Upper lobe of left lung (tissue), 6 donors: ENCODE measurements at regions not wholly inside any gene's neighbourhood (a gene's known extent, or its start where the extent isn't known, plus 50 kb on each side); places are given as distances from the start of the nearest gene placed in this dataset.

Experiments used
- ATAC-seq, 2 donors: fragments of 200-7000 bp; cut with Tn5 transposase; one replicate each; pipeline ENCODE4 v1.9.1; 2022; ENCODE audit warnings: mild to moderate bottlenecking in 2 of 2, moderate library complexity in 2 of 2; ENCODE audit not compliant: low FRiP score in 2 of 2
- DNase-seq, 2 donors: peaks; one replicate each; pipeline ENCODE4 v3.0.0-alpha.2; 2019 to 2020
- H3K27ac ChIP-seq, 4 donors: fragments of 200-600 bp; sonication (generic); one replicate each; pipeline ENCODE4 v1.5.1; 2016 to 2019
- H3K27me3 ChIP-seq, 4 donors: fragments of 200-600 bp; sonication (generic); one replicate each; pipeline ENCODE4 v1.5.1; 2017 to 2019
- H3K36me3 ChIP-seq, 4 donors: fragments of 200-600 bp; sonication (generic); one replicate each; pipeline ENCODE4 v1.5.1; 2016 to 2019
- H3K4me1 ChIP-seq, 4 donors: fragments of 200-600 bp; sonication (generic); one replicate each; pipeline ENCODE4 v1.5.1; 2018 to 2019
- H3K4me3 ChIP-seq, 4 donors: fragments of 200-600 bp; sonication (generic); one replicate each; pipeline ENCODE4 v1.5.1; 2017 to 2019; ENCODE audit warnings: mild to moderate bottlenecking in 2 of 4, moderate library complexity in 1 of 4
- H3K9me3 ChIP-seq, 4 donors: fragments of 200-600 bp; sonication (generic); one replicate each; pipeline ENCODE4 v1.5.1; 2018 to 2019
- CTCF ChIP-seq, 6 experiments: fragments of 450-650 bp in 4 of 6; fragments of 200-600 bp in 2 of 6; sonication (generic) in 2 of 6; IDR thresholded peaks; one replicate each; pipeline ENCODE4 v1.5.1; 2016 to 2019; ENCODE audit warnings: antibody characterized with exemption in 6 of 6
- EP300 ChIP-seq, 4 donors: sonication (generic); formaldehyde crosslinking; IDR thresholded peaks; one replicate each; pipeline ENCODE4 v1.5.1; 2017; ENCODE audit warnings: antibody characterized with exemption in 4 of 4, control low read depth in 2 of 4
- POLR2A ChIP-seq, 4 donors: fragments of 450-650 bp; IDR thresholded peaks; one replicate each; pipeline ENCODE4 v1.5.1; 2016 to 2017; ENCODE audit warnings: antibody characterized with exemption in 4 of 4, mild to moderate bottlenecking in 2 of 4
- POLR2AphosphoS5 ChIP-seq, 2 donors: sonication (generic); formaldehyde crosslinking; IDR thresholded peaks; one replicate each; pipeline ENCODE4 v1.5.1; 2017; ENCODE audit warnings: antibody characterized with exemption in 2 of 2
- WGBS, 2 donors: methylation state at CpG; one replicate each; pipeline ENCODE4 v1.1.5; 2017 to 2018; 5-methylcytosine and 5-hydroxymethylcytosine counted together
- donor health status: DM: no; HTN: no; CAD: no; lungs with moderate emphysema.
- donor health status: DM: no; HTN: yes; CAD: no; lungs with severe emphysema.

DNA sequence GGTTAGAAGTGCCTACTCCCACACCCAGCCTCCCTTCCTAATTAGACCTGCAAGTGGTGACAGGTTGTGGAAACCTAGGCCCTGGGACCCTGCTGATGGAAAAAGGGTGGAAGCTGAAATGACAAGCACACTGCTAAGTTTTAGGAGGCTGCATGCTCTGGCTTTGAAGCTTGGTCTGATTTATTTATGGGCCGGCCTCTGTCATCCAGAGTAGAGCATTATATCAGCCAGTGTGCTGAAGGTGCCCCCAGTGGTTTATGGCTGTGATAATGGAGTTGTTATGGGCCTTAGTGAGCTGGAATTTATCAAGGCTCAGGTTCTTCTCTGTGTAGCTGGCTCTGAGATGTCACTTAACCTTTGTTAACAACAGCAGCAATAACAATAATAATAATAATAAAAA, 142.6 kb downstream of the UTP18 start:
- 63 to 76% methylated on average over 1 of the region's 1 CpG for WGBS, 2 donors
- DNase-seq (no peak), ATAC-seq (no peak)
- no peak overlapping the region for H3K4me3 ChIP-seq
- H3K36me3 ChIP-seq, result no peaks in the 10 kb centered on the region
- no peak overlapping the region for H3K27ac ChIP-seq
- TF ChIP-seq CTCF (IDR thresholded peaks at IDR 0.05) (no peak), POLR2AphosphoS5 (IDR thresholded peaks at IDR 0.05) (no peak), POLR2A (IDR thresholded peaks at IDR 0.05) (no peak), EP300 (IDR thresholded peaks at IDR 0.05) (no peak)
- no peaks in the 10 kb centered on the region for H3K4me1 ChIP-seq
- no peaks in the 10 kb centered on the region for H3K27me3 ChIP-seq
- no peaks in the 10 kb centered on the region for H3K9me3 ChIP-seq

GRCh38 chr17:51407576-51407975, 147.2 kb downstream of the UTP18 start:
- no peak for DNase-seq
- no peaks in the 10 kb centered on the region for H3K9me3 ChIP-seq
- no peak for ATAC-seq
- H3K36me3 ChIP-seq, result no peaks in the 10 kb centered on the region
- no peaks in the 10 kb centered on the region for H3K4me1 ChIP-seq
- H3K4me3 ChIP-seq, result no peak overlapping the region
- 87 to 95% methylated on average over 5 of the region's 5 CpGs for WGBS, 2 donors
- no peak overlapping the region for H3K27ac ChIP-seq
- TF ChIP-seq POLR2A (IDR thresholded peaks at IDR 0.05) (no peak), POLR2AphosphoS5 (IDR thresholded peaks at IDR 0.05) (no peak), CTCF (IDR thresholded peaks at IDR 0.05) (no peak), EP300 (IDR thresholded peaks at IDR 0.05) (no peak)
- no peaks in the 10 kb centered on the region for H3K27me3 ChIP-seq

GRCh38 chr17:51419476-51419875, 159.1 kb downstream of the UTP18 start:
- ATAC-seq, result no peak
- DNase-seq, result no peak
- Histone ChIP-seq H3K4me3 (no peak overlapping the region), H3K9me3 (no peaks in the 10 kb centered on the region), H3K36me3 (no peaks in the 10 kb centered on the region), H3K27me3 (no peaks in the 10 kb centered on the region), H3K4me1 (no peaks in the 10 kb centered on the region), H3K27ac (no peak overlapping the region)
- TF ChIP-seq CTCF (IDR thresholded peaks at IDR 0.05) (no peak), EP300 (IDR thresholded peaks at IDR 0.05) (no peak), POLR2AphosphoS5 (IDR thresholded peaks at IDR 0.05) (no peak), POLR2A (IDR thresholded peaks at IDR 0.05) (no peak)
- 54 to 60% methylated on average over 2 of the region's 2 CpGs for WGBS, 2 donors

GRCh38 chr17:51421525-51421924, 161.2 kb downstream of the UTP18 start:
- DNase-seq (no peak), ATAC-seq (no peak)
- no peak for TF ChIP-seq POLR2AphosphoS5 (IDR thresholded peaks at IDR 0.05)
- no peak for TF ChIP-seq EP300 (IDR thresholded peaks at IDR 0.05)
- no peak for TF ChIP-seq POLR2A (IDR thresholded peaks at IDR 0.05)
- no peak for TF ChIP-seq CTCF (IDR thresholded peaks at IDR 0.05)
- Histone ChIP-seq H3K4me3 (no peak overlapping the region), H3K27ac (no peak overlapping the region), H3K27me3 (no peaks in the 10 kb centered on the region), H3K9me3 (no peaks in the 10 kb centered on the region), H3K36me3 (no peaks in the 10 kb centered on the region), H3K4me1 (no peaks in the 10 kb centered on the region)
- 36 to 79% methylated on average over 3 of the region's 3 CpGs for WGBS, 2 donors

GRCh38 chr17:51422634-51423033, 162.3 kb downstream of the UTP18 start:
- no peak for ATAC-seq
- TF ChIP-seq CTCF (IDR thresholded peaks at IDR 0.05), result no peak
- TF ChIP-seq EP300 (IDR thresholded peaks at IDR 0.05), result no peak
- TF ChIP-seq POLR2A (IDR thresholded peaks at IDR 0.05), result no peak
- no peak for TF ChIP-seq POLR2AphosphoS5 (IDR thresholded peaks at IDR 0.05)
- no peak overlapping the region for H3K27ac ChIP-seq
- H3K36me3 ChIP-seq, result no peaks in the 10 kb centered on the region
- WGBS, 2 donors, result 73 to 81% methylated on average over 3 of the region's 3 CpGs
- no peak for DNase-seq
- H3K4me1 ChIP-seq, result no peaks in the 10 kb centered on the region
- no peaks in the 10 kb centered on the region for H3K9me3 ChIP-seq
- no peak overlapping the region for H3K4me3 ChIP-seq
- H3K27me3 ChIP-seq, result no peaks in the 10 kb centered on the region
